ENCODE measurements at regions not wholly inside any gene's neighbourhood (a gene's known extent, or its start where the extent isn't known, plus 50 kb on each side); places are given as distances from the start of the nearest gene placed in this dataset.

GRCh38 chr2:20538308-20539132, 91.6 kb downstream of the RHOB start:
- intact Hi-C loops (cut with DNase I), result loop anchor here (2.0 to 5.0 kb wide), 3 partner anchors 80 to 91 kb away; partner anchors contain the start of gene RHOB (in 1 of the 2)
- peak; percentile 59 to 89 for DNase-seq
- TF ChIP-seq CTCF (IDR thresholded peaks at IDR 0.05), result no peak
- peak; percentile 63 to 84 (median 71) for ATAC-seq
- H3K4me1 ChIP-seq, result peaks cover 72% of the 10 kb centered on the region
- no peak overlapping the region for H3K4me3 ChIP-seq
- peak overlapping the region; percentile 96 for H3K27ac ChIP-seq
- 29 to 52% (median 40%) methylated on average over 8 of the region's 8 CpGs for WGBS, 3 donors
- H3K9me3 ChIP-seq, result no peaks in the 10 kb centered on the region
- no peaks in the 10 kb centered on the region for H3K27me3 ChIP-seq (ENCODE audit: insufficient read depth in 3 of 3, low read length in 2 of 3)
- no peaks in the 10 kb centered on the region for H3K36me3 ChIP-seq (ENCODE audit: insufficient read depth in 1 of 2, low read depth in 1 of 2)

- Histone ChIP-seq H3K27ac (peak overlapping the region; percentile 96), H3K36me3 (ENCODE audit: insufficient read depth in 1 of 2, low read depth in 1 of 2) (no peaks in the 10 kb centered on the region), H3K27me3 (ENCODE audit: insufficient read depth in 3 of 3, low read length in 2 of 3) (no peaks in the 10 kb centered on the region), H3K9me3 (no peaks in the 10 kb centered on the region), H3K4me3 (no peak overlapping the region), H3K4me1 (peaks cover 79% of the 10 kb centered on the region)
- peak; percentile 4 to 49 (median 42) for ATAC-seq
- no peak for TF ChIP-seq CTCF (IDR thresholded peaks at IDR 0.05)
- intact Hi-C loops (cut with DNase I), result loop anchor here (2.0 to 5.0 kb wide), 3 partner anchors 80 to 92 kb away; partner anchors contain the start of gene RHOB (in 1 of the 2)
- DNase-seq, result peak; percentile 48 to 63
- 43 to 71% (median 55%) methylated on average over 6 of the region's 6 CpGs for WGBS, 3 donors
Observed at GRCh38 chr2:20539133-20539719, 92.4 kb downstream of the RHOB start.

GRCh38 chr2:20539776-20540586, 93.1 kb downstream of the RHOB start:
- Histone ChIP-seq H3K36me3 (ENCODE audit: insufficient read depth in 1 of 2, low read depth in 1 of 2) (no peaks in the 10 kb centered on the region), H3K9me3 (no peaks in the 10 kb centered on the region), H3K27me3 (ENCODE audit: insufficient read depth in 3 of 3, low read length in 2 of 3) (no peaks in the 10 kb centered on the region), H3K4me3 (no peak overlapping the region), H3K27ac (peak overlapping the region; percentile 96), H3K4me1 (peaks cover 78% of the 10 kb centered on the region)
- 58 to 91% (median 70%) methylated on average over 26 of the region's 26 CpGs for WGBS, 3 donors
- DNase-seq (peak; percentile 72 to 86), ATAC-seq (peak; percentile 12 to 66 (median 59))
- no peak for TF ChIP-seq CTCF (IDR thresholded peaks at IDR 0.05)
- intact Hi-C loops (cut with DNase I), result loop anchor here (2.0 to 5.0 kb wide), 3 partner anchors 79 to 93 kb away; partner anchors contain the start of gene RHOB (in 1 of the 2)

GRCh38 chr2:20540587-20541293, 93.9 kb downstream of the RHOB start:
- Histone ChIP-seq H3K4me1 (peaks cover 71% of the 10 kb centered on the region), H3K27ac (peak overlapping the region; percentile 96), H3K9me3 (no peaks in the 10 kb centered on the region), H3K36me3 (ENCODE audit: insufficient read depth in 1 of 2, low read depth in 1 of 2) (no peaks in the 10 kb centered on the region), H3K27me3 (ENCODE audit: insufficient read depth in 3 of 3, low read length in 2 of 3) (no peaks in the 10 kb centered on the region), H3K4me3 (no peak overlapping the region)
- no peak for DNase-seq
- intact Hi-C loops (cut with DNase I), result no loop called here
- 81 to 93% (median 85%) methylated on average over 16 of the region's 16 CpGs for WGBS, 3 donors
- TF ChIP-seq CTCF (IDR thresholded peaks at IDR 0.05), result no peak
- ATAC-seq, result no peak
